NCI-H2227 (cell line): ENCODE measurements at regions not wholly inside any gene's neighbourhood (a gene's known extent, or its start where the extent isn't known, plus 50 kb on each side); places are given as distances from the start of the nearest gene placed in this dataset.

ENCODE experiments used
- DNase-seq: peaks from one replicate; lab custom pipeline; 2025; ENCODE audit not compliant: unreplicated experiment; lab: John Stamatoyannopoulos, UW

DNA sequence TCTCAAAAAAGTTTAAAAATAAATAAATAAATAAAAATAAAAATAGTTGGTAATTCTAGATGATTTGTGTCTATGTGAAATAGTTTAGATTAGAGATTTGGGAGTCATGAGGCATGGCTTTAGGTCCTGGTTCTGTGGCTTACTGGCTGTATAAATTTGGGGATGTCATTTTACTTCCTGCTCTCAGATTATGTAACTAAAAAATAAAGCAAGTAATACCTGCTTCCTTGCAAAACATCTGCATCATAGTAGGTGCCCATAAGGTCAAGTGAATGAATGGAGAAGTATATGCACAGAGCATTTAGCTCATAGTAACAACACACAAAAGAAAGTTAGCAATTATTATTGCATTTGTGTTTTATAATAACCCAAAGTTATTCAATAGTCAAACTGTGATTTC is 287.7 kb upstream of the TLE4 start:
- no peak for DNase-seq

DNA sequence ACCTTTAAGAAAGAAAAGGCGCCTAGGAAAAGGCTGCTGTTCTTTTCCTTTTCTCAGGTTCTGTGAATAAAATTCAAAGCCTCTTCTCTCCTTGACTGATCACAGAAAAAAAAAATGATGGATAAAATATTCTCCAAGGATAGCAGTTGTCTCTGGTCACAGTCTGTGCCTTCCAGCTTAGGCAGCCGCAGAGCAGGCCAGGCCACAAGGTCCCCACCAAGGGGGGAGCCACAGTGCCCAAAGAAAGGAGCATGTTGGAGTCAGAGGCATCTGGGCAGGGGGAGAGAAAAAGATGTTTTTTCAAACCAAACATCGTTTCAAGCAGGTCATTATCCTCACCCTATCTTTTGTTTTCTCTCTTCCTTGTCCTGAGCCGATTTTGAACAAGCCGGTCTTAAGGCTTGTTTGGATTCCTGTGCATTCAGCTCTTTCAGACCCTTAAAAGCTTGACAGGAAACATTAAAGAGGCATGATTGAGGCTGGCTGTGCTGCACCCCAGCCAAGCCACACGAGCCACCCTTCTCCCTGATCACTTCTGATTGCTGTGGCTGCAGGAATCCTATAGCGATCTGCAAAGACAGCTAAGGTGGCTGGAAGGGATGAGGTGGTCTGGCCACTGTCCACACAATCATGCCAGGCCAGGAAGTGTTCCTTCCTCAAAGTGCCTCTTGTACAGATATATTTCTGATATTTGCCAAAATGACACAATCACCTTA is 284.6 kb upstream of the TLE4 start:
- DNase-seq = no peak

DNA sequence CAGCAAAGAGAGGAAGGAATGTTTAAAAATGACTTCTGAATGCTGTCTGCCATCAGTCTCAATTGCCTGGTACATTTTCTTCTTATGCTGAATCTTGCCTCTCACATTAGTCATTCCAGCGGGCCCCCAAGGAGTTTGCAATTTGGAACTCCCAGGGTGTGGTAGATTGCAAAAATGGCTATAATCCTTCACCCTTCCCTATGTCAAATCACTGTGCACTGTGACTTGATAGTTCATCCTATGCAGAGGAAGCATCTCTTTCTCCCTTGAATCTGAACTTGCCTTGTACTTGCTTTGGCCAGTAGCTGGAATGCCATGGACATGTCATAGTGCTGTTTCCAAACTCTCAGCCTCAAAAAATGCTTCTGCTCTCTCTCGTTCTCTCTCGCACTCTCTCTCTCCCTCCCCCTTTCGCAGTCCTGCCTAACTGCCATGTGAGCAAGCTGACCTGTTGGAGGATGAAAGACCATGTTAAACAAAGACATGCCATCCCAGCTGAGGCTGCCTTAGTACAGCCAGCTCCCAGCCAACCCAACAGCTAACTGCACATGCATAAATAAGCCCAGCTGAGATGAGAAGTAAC is 284.0 kb upstream of the TLE4 start:
- DNase-seq = peak; percentile 17

DNA sequence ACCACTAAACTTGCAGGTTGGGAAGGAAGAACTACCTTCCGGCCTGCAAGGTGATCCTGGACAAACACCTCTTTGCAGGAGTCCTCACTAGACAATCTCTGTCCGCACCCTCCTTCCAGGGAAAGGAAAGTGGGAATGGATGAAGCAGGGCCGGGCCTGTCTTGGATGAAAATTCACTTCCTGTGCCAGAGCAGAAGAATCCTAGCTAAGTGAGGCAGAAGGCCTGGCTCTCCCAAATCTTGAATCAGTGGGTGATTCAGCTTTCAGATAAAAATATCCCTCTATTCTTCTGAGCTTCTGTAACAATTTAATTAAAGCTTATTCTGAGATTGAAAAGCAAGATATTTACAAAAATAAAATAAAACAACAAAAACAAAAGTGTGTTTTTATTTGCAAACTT is 281.9 kb upstream of the TLE4 start:
- no peak for DNase-seq

DNA sequence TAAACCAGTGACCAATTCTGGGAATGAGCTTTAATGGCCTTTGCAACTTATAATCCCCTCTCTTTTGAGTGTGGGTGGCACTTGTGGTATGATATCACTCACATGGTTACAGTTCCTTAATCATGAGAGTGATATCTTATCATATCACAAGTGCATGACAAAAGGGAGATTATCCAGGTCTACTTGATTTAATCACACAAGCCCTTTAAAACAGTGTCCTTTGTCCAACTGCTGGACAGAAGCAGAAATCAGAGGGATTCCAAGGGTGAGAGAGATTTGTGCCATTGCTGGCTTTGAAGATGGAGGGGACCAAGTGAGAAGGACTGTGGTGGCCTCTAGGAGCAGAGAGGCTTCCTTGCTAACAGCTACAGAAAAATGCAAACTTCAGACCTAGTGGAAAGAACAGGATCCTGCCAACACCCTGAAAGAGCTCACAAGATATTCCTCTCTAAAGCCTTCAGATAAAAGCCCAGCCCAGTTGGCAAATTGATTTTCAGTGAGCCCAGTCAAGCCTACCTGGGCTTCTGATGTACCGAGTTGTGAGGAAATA is 279.0 kb upstream of the TLE4 start:
- no peak for DNase-seq

DNA sequence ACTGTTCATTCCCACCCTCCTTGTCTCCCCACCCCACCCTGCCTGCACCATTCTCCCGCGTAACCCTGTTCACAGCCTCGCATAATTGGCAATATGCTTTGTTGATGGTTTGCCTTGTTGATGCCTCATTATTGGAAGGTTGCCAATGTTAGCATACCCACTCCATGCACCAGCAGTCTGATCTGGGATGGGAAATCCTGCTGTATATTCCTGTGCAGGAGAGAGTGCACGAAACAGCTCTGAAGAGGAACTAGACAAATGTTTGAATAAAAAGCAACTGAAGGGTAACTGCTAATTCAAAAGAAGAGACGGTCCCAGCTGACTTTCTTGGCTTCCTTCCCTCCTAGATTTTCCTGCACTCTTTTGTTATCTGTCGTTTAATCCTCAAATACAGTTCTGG is 271.7 kb upstream of the TLE4 start:
- DNase-seq = peak; percentile 53

DNA sequence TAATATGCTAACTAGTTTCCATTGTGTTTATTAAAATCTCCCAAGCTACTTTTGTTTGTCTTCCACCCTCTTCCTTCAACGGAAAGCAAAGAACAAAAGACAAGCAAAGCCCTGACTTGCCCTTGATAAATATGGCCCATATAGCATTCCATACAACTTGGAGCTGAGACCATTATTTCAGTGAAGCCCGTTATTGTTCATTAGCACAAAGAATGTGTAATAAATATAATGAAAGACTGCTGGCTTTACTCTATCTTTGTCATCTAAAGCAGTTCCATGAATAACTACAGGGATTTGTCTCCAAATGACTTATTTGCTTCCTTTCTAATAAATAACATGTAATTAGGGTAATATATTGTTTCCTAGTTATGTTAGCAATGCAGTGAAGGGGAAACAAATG is 270.7 kb upstream of the TLE4 start:
- no peak for DNase-seq

DNA sequence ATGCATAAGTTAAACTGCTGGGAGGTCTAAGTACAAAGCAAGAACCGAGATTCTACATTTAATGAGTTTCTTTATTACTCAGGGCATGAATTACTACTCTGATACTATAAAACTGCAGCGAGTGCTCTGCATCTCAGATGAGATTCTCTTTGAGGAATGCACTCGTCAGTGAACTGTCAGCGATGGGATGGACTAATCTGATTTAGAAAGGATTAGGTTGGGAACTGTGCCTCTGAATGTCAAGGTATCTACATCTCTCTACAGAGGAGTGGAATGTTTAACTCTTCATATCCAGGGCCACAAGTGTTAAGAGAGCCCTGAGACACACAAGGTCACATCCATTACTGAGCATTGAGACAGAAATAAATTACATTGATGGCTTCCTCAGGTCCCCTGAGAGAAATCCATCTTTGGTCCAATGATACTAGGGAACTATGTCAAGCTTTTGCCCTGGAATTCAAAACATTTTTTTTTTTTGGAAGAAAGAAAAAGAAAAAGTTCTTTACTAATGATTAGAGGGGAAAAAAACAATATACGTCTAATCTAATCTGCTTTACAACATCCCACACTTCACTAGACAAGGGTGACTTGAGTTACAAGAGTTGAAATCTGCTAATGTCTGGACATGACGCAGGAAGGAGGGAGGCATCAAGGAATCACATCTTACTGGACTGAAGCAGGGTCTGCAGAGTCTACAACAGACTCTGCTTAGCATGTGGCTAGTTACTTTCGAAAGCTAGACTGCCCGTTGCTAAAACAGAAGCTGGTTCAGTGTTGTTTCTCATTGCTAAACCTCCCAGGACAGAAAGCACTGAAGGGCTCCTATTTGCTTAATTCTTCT is 270.0 kb upstream of the TLE4 start:
- no peak for DNase-seq

DNA sequence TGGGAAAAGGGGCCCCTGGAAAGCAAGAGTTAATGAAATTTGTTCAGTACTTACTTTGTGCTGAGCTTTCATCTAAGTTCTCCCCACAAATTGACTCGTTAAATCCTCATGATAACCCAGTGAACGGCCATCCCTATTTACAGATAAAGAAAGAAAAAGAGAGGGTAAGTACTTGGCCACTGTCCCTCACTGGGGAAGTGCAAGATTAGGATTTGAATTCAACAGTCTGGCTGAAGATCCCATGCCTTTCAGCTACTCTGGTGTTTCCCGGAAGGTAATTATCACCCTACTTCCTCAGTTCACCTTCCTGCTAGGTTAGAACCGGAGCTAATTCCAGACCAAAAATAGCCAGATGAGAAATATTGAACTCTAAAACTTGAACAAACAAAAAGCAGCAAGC is 269.2 kb upstream of the TLE4 start:
- no peak for DNase-seq

DNA sequence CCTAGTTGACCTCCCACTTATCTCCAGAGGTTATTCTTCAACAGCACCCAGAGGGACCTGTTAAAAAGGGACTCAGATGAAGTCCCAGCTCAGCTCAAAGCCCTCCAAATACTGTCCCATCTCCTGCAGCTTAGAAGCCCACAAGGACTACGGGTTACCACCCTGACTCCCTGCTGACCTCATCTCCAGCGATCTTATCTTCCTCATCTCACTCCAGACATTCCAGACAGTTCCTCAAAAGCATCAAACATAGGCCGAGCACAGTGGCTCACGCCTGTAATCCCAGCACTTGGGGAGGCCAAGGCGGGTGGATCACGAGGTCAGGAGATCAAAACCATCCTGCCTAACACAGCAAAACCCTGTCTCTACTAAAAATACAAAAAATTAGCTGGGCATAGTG is 263.8 kb upstream of the TLE4 start:
- no peak for DNase-seq

DNA sequence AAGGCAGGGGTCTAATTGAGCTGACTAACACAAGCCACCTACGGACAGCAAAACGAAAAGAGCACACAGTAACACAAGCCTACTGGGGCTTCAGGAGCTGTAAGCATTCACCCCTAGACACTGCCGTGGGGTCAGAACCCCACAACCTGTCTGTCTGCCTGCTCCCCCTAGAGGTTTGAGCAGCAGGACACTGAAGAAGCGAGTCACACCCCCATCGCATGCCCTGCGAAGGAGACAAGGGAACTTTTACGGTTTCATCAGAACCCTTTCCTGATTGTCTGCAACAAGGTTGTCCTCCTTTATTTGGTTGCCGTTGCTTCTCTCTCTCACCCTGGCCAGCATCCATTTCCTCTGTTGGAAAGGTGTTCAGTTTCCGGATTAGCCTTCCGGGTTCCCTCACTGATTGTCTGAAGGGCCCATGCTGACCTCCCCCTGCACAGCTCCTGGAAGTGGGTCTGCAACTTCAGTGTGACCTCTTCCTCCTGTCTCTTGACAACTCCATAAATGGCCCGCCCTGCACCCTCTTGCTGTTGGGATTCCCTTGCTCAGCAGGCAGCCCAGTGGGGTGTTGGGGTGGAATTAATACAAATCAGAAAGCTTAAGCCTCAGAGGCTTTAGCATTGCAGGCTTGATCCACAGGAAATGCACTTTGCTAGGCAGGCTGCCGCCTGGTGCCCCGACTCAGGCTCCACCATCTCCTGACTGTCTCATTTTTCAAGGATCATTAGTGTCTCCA is 258.9 kb upstream of the TLE4 start:
- DNase-seq = no peak

DNA sequence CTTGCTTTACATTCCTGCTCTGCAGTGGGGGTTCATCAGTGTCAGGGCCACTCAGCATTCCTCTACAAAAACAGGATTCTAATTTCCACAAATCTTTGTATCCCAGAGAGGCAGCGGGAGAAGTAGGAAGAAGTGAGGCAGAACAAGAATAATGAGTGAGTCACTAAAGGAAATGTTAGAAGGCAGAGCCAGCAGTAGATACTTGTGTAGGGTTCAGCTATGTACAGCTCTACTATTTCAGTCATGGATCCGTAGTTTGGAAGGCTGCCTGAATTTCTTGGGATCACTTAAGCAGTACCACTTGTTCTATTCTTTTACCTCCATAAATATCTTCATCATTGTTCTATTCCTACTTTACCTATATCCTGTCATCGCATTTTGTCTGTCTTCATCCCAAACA is 246.3 kb upstream of the TLE4 start:
- no peak for DNase-seq

DNA sequence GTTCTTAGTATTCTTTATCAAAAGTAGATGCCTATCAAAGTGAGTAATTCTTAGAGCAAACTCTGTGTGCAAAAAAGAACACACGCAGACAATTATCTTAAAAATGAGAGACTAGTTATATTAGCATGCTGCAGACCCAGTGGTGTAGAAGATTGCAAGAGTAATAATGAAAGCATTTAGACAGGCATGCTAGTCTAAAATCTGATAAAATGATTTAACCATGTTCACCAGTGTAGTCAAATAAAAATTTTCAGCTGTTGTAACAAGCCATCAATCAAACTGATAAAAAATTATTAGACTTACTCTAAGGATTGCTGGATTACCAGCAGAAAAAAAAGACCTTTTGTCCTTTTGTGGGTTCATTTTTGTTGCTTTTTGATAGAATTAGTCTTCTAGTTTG is 241.9 kb upstream of the TLE4 start:
- no peak for DNase-seq

DNA sequence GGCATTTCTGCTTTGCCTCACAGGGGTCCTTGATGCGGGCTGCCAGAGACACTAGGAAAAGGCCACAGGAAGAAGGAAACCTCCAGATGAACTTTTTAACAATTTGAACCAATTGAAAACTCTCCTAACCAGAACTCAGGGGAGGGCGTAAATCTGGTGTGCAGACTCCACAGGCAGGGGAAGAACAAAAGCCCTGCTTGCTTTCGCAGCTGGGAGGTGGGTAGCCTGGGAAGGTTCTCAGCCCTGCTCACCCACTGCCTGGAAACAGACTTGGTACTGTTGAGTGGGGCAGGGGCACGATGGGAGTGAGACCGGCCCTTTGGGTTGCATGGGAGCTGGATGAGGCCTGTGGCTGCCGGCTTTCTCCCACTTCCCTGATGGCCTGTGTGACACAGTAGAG is 237.8 kb upstream of the TLE4 start:
- no peak for DNase-seq

DNA sequence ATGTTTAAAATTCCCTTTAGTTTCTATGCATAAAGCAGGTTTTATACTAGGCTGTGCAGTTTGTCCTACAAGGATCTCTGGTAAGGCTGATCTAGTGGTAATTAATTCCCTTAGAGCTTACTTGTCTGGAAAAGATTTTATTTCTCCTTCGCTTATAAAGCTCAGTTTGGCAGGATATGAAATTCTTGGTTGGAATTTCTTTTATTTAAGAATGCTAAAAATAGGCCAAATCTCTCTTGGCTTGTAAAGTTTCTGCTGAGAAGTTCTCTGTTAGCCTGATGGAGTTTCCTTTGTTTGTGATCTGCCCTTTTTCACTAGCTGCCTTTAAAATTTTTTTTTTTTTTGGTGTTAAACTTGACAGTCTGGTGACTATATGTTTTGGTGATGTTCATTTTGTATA is 237.1 kb upstream of the TLE4 start:
- DNase-seq = no peak

DNA sequence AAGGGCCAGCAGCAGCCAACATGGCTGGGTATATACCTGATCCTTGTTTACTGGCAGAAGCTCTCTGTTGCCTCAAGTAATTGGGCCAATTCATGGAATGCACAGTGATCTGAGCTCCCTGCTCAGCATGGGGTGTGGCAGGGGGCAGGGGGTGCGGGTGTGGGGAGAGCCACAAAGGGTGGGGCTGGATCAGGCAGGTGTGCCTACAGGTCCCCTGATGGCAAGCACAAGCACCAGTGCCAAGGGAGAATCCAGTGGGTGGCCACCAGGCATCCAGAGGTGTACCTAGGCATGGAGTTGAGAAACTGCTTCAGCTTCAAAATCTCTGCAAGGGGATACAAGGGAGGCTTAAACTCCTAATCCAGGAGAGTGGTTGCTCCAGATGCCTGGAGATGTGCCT is 235.8 kb upstream of the TLE4 start:
- no peak for DNase-seq

DNA sequence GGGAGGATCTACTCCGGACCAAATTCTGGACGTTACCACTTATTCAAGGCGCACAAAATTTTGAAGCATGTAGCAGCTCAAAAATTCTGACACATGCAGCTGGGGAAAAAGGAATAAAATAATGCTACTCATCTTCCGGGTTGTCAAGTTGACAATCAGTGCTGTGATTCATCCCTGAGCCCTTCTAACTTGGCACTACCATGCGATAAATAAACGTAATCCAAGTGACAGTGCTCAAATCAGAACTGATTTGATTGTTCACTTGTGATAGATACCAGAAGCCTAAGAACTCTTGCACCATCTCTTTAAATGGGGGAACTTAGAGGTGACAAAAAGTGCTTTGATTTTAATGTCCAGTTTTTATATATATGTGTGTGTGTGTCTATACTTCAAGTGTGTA is 230.2 kb upstream of the TLE4 start:
- no peak for DNase-seq

DNA sequence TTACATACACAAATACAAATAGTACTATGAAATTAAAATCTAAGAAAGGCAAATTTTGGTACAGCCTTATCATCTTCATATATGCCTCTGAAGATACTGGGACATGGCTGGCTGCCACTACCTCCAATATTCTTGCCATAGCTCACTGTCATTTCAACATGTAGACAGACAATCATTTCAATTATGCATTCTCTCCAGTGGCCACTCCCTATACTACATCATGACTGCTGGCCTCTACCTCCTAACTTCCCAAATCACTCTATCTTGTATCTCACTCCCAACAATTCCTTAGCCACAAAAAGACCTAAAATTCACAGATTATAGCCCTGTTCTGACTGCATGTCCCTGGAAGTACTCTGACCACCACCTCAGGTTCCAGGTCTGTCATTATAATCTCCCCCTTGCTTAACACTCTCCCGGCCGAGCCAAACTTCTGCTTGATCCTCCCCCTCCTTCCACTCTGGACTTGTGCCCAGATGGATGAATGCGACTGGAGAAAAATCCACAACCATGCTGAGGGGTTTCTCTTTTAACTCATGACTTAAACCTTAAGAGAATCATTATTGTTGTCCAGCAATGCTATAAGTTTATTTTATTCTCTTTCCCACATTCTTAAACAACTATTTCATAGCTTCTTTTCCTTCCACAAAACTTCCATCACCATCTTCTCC is 225.3 kb upstream of the TLE4 start:
- no peak for DNase-seq

DNA sequence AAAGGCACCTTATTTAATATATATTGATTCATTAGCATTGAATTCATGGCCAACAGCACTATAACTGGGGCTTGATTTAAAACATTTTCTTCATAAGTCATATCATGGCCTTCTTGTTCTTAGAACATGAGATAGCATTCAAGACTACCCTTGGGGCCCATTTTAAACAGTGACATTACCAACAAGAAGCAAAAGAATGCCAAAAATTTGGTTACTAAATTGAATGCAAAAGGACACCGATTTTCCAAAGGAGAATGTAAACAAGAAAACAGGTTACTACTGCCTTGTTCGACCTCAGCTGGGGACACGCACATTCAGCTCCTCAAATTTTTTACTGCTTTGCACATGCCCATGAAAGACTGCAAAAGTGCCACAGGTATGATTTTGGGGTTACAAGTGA is 219.4 kb upstream of the TLE4 start:
- no peak for DNase-seq

DNA sequence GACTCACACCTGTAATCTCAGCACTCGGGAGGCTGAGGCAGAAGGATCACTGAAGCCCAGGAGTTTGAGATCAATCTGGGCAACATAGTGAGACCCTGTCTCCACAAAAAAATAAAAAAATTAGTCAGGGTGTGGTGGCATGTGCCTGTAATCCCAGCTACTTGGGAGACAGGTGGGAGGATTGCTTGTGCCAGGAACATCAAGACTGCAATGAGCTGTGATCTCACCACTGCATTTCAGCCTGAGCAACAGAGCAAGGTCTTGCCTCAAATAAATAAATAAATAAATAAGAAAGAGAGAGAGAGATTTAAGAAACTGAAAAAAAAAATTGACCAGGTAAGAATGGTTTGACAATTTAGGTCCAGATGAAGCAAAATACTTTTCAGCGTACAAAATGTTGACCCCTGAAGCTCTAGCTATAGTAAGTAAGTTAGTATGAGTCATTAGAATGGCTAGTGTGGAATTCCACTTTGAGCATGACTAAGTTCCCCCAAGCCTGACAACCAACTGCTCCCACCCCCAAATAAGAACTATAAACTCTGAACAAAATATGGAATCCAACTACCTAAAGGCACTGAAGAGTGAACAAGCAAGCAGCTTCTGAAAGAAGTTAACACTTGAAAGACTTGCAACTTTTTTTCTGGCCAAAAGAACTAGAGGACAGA is 217.8 kb upstream of the TLE4 start:
- DNase-seq = no peak
